K562 (cell line): ENCODE measurements at regions not wholly inside any gene's neighbourhood (a gene's known extent, or its start where the extent isn't known, plus 50 kb on each side); places are given as distances from the start of the nearest gene placed in this dataset.

Experiments used
- ATAC-seq: fragments of 200-7000 bp; cut with Tn5 transposase; 3 replicates; pipeline ENCODE4 v1.9.1; 2020; ENCODE audit warnings: moderate library complexity
- BruUV-seq: library from RNA; stranded (reverse); fragments of 400-500 nt; replicated peaks from 2 replicates; lab custom pipeline; 2021; lab: Mats Ljungman, UMichigan
- CTCF ChIA-PET: fragments of 300-600 bp; formaldehyde crosslinking; extraction: SDS; loops from one replicate; lab custom pipeline; 2021; ENCODE audit warnings: low intra/inter-chr PET ratio; lab: Yijun Ruan, JAX
- POLR2A ChIA-PET: fragments of 300-600, 350-650 bp; sonication (Branson Sonifier 250); formaldehyde crosslinking; extraction: SDS; loops from one replicate; lab custom pipeline; 2021; ENCODE audit warnings: antibody characterized with exemption, inconsistent platforms; lab: Yijun Ruan, JAX
- DNase-seq, 4 experiments: peaks; one replicate each; pipeline versions ENCODE4 v3.0.0 to v3.0.0-alpha.2; 2011 to 2018; ENCODE audit warnings: low spot score in 3 of 4, mixed read lengths in 3 of 4; ENCODE audit errors: extremely low read depth in 1 of 4
- FAIRE-seq: peaks from 2 replicates; lab custom pipeline; 2011; peaks lifted over from hg19 to GRCh38; lab: Jason Lieb, UNC
- H2AFZ ChIP-seq: 2 replicates; pipeline ENCODE4 v1.6.0; 2011; ENCODE audit warnings: low read depth, low read length, control low read depth, inconsistent platforms
- H3K27ac ChIP-seq: fragments of 200-600 bp; 3 replicates; pipeline ENCODE4 v1.8.0; 2011; ENCODE audit warnings: low read depth, mild to moderate bottlenecking, control low read depth, inconsistent platforms, low read length, moderate library complexity, mixed read lengths; ENCODE audit errors: extremely low read depth
- H3K27me3 ChIP-seq, 2 experiments: fragments of 300-600 bp in 1 of 2; 2 replicates in 1 of 2; 3 replicates in 1 of 2; pipeline versions ENCODE4 v1.6.0 to v1.8.0; 2011; ENCODE audit warnings: inconsistent platforms in 2 of 2, low read length in 2 of 2, mild to moderate bottlenecking in 1 of 2, mixed read lengths in 1 of 2, moderate library complexity in 1 of 2; ENCODE audit not compliant: control insufficient read depth in 2 of 2, insufficient read depth in 2 of 2
- H3K36me3 ChIP-seq: fragments of 300-600 bp; 3 replicates; pipeline ENCODE4 v1.8.0; 2011; ENCODE audit warnings: mild to moderate bottlenecking, low read length, inconsistent platforms; ENCODE audit not compliant: control insufficient read depth, insufficient read depth
- H3K4me1 ChIP-seq, 2 experiments: fragments of 200-600 bp in 1 of 2; replicated peaks in 1 of 2; 2 replicates in 1 of 2; 3 replicates in 1 of 2; pipeline versions ENCODE4 v1.5.1 to v1.8.0; 2011; ENCODE audit warnings: inconsistent platforms in 2 of 2, low read length in 2 of 2, mild to moderate bottlenecking in 1 of 2, mixed read lengths in 1 of 2, moderate library complexity in 1 of 2; ENCODE audit not compliant: control insufficient read depth in 2 of 2, insufficient read depth in 2 of 2
- H3K4me2 ChIP-seq: 2 replicates; pipeline ENCODE4 v1.6.1; 2011; ENCODE audit warnings: low read length, control low read depth, inconsistent platforms, mixed read lengths; ENCODE audit not compliant: insufficient read depth
- H3K4me3 ChIP-seq: fragments of 200-600 bp; sonication (generic), shearing (Covaris generic); 2 replicates; pipeline ENCODE4 v1.5.1; 2016; ENCODE audit warnings: control low read depth, inconsistent platforms
- H3K79me2 ChIP-seq: fragments of 200-600 bp; 3 replicates; pipeline ENCODE4 v1.8.0; 2011; ENCODE audit warnings: low read length, inconsistent platforms; ENCODE audit not compliant: control insufficient read depth, insufficient read depth
- H3K9ac ChIP-seq, 2 experiments: 2 replicates each; pipeline versions ENCODE4 v1.6.0 to v1.6.1; 2011; ENCODE audit warnings: low read depth in 2 of 2, low read length in 2 of 2, control low read depth in 1 of 2, inconsistent platforms in 1 of 2, mild to moderate bottlenecking in 1 of 2, mixed read lengths in 1 of 2; ENCODE audit not compliant: insufficient read depth in 1 of 2
- H3K9me1 ChIP-seq: one replicate; pipeline ENCODE4 v1.6.0; 2011; ENCODE audit warnings: inconsistent platforms, mild to moderate bottlenecking, low read length, moderate library complexity; ENCODE audit not compliant: control insufficient read depth, insufficient read depth
- H3K9me3 ChIP-seq: replicated peaks from 2 replicates; pipeline ENCODE4 v1.5.1; 2011; ENCODE audit warnings: low read depth, low read length, inconsistent platforms; ENCODE audit not compliant: control insufficient read depth, insufficient read depth
- H4K20me1 ChIP-seq: replicated peaks from 2 replicates; pipeline ENCODE4 v1.6.1; 2011; ENCODE audit warnings: low read length, inconsistent platforms, mixed read lengths; ENCODE audit not compliant: control insufficient read depth, insufficient read depth
- ATF3 ChIP-seq, 2 experiments: fragments of 450-650 bp in 1 of 2; sonication (generic) in 1 of 2; formaldehyde crosslinking in 1 of 2; IDR thresholded peaks in 1 of 2; conservative IDR thresholded peaks in 1 of 2; 2 replicates each; pipeline versions ENCODE4 v1.6.1 to v1.8.1; 2016 to 2023; ENCODE audit warnings: mild to moderate bottlenecking in 2 of 2, moderate library complexity in 2 of 2, inconsistent platforms in 1 of 2, missing genetic modification reagents in 1 of 2
- BCOR ChIP-seq: fragments of 450-650 bp; IDR thresholded peaks from 2 replicates; pipeline ENCODE4 v1.6.1; 2016
- EGR1 ChIP-seq: fragments of 450-650 bp; conservative IDR thresholded peaks from 2 replicates; pipeline ENCODE4 v1.6.1; 2017; ENCODE audit warnings: mild to moderate bottlenecking
- ESRRB ChIP-seq: fragments of 250-450 bp; sonication (Bioruptor Pico); IDR thresholded peaks from 2 replicates; pipeline ENCODE4 v1.5.0; 2020; ENCODE audit warnings: mild to moderate bottlenecking, moderate library complexity, borderline replicate concordance
- GMEB1 ChIP-seq: fragments of 250-450 bp; sonication (Bioruptor Pico); IDR thresholded peaks from 2 replicates; pipeline ENCODE4 v1.4.0; 2020; ENCODE audit warnings: mild to moderate bottlenecking
- KAT7 ChIP-seq: sonication (generic); formaldehyde crosslinking; IDR thresholded peaks from 2 replicates; pipeline ENCODE4 v1.8.0; 2022; ENCODE audit warnings: missing genetic modification reagents, mild to moderate bottlenecking, borderline replicate concordance
- KAT8 ChIP-seq: fragments of 450-650 bp; IDR thresholded peaks from 2 replicates; pipeline ENCODE4 v1.6.1; 2016; ENCODE audit warnings: low read depth, mild to moderate bottlenecking
- MEF2A ChIP-seq: IDR thresholded peaks from 2 replicates; pipeline ENCODE4 v1.6.1; 2011; ENCODE audit warnings: low read depth, mild to moderate bottlenecking, low read length, moderate library complexity; ENCODE audit not compliant: control insufficient read depth
- NBN ChIP-seq: fragments of 450-650 bp; IDR thresholded peaks from 2 replicates; pipeline ENCODE4 v1.6.1; 2016; ENCODE audit warnings: low read depth, mild to moderate bottlenecking
- RFX1 ChIP-seq: fragments of 450-650 bp; IDR thresholded peaks from 2 replicates; pipeline ENCODE4 v1.6.1; 2016; ENCODE audit warnings: mild to moderate bottlenecking, moderate library complexity
- U2AF2 ChIP-seq: fragments of 200-400 bp; formaldehyde crosslinking; optimal IDR thresholded peaks from 2 replicates; pipeline ENCODE3; 2017; ENCODE audit warnings: low read depth, mild to moderate bottlenecking, low read length
- ZFP1 ChIP-seq: fragments of 450-650 bp; formaldehyde crosslinking; IDR thresholded peaks from 2 replicates; pipeline ENCODE4 v1.4.0; 2020; ENCODE audit warnings: mild to moderate bottlenecking, mixed read lengths
- ZNF507 ChIP-seq: conservative IDR thresholded peaks from 2 replicates; pipeline ENCODE4 v1.6.1; 2017; ENCODE audit warnings: missing genetic modification characterization, missing compliant biosample characterization
- WGBS: fragments of 100-300 bp; shearing (Covaris generic); methylation state at CpG from one replicate; pipeline ENCODE4 v1.1.6; 2016; ENCODE audit warnings: low coverage, mixed read lengths; ENCODE audit not compliant: insufficient coverage; ENCODE audit errors: missing lambda C conversion rate; 5-methylcytosine and 5-hydroxymethylcytosine counted together
- in situ Hi-C: fragments of 300-500 bp; cut with MboI; formaldehyde crosslinking; loops from 4 replicates; pipeline ENCODE4 v1.15.0; 2018; ENCODE audit warnings: inconsistent platforms, mixed read lengths
- intact Hi-C: fragments of 100-400 bp; cut with micrococcal nuclease; formaldehyde crosslinking; loops from 2 replicates; pipeline ENCODE4 v1.14.2; 2022

GRCh38 chr19:28983430-28983829 lies 229.5 kb downstream of the UQCRFS1 start:
- CTCF ChIA-PET, result interaction anchor here (0.6 kb wide), 1 partner anchor 539 kb away, joined by 4 read pairs; no protein-coding TSS in a partner anchor
- no TSS peak for BruUV-seq
- intact Hi-C loops, result no loop called here

More at GRCh38 chr19:28983430-28983829, 229.5 kb downstream of the UQCRFS1 start:
- Histone ChIP-seq H3K27me3 (peaks cover 0 to 17% of the 10 kb centered on the region in 2 experiments; a peak in 1 of 5 replicates), H3K9me1 (no peaks in the 10 kb centered on the region), H3K27ac (no peak overlapping the region), H3K79me2 (no peaks in the 10 kb centered on the region), H3K9ac (no peak overlapping the region), H2AFZ (no peak overlapping the region), H3K4me2 (no peak overlapping the region), H3K9me3 (no peaks in the 10 kb centered on the region), H3K36me3 (no peaks in the 10 kb centered on the region), H3K4me3 (no peak overlapping the region), H4K20me1 (no peaks in the 10 kb centered on the region), H3K4me1 (no peaks in the 10 kb centered on the region)
- no peak for ATAC-seq
- DNase-seq, result no peak
- in situ Hi-C loops, result no loop called here
- 0% methylated on average over 6 of the region's 6 CpGs for WGBS
- TF ChIP-seq BCOR (no peak), NBN (no peak), KAT7 (CRISPR knock-in tag) (no peak), ATF3 (IDR thresholded peaks at IDR 0.05) (no peak), ATF3 (CRISPR knock-in tag; conservative IDR thresholded peaks at IDR 0.05) (no peak), ZFP1 (no peak), RFX1 (no peak), MEF2A (no peak), U2AF2 (no peak), GMEB1 (CRISPR knock-in tag) (no peak), KAT8 (no peak), EGR1 (no peak), ZNF507 (tag) (no peak), ESRRB (CRISPR knock-in tag) (no peak)
- POLR2A ChIA-PET, result no interaction called here
- FAIRE-seq, result no peak
